Endometrial microvascular endothelial cells (primary cell): ENCODE measurements at regions not wholly inside any gene's neighbourhood (a gene's known extent, or its start where the extent isn't known, plus 50 kb on each side); places are given as distances from the start of the nearest gene placed in this dataset.
"Not testable (repeated sequence)": the region's sequence is repeated elsewhere in the genome, so short reads cannot be mapped to it uniquely, and the experiment has no call there.

ENCODE experiments used
- in situ Hi-C: cut with HindIII; loops from 2 replicates; pipeline ENCODE4 v1.10.0; 2017; ENCODE audit warnings: low sequenced_read_pairs, low pct_unique_long_range_greater_than_20kb; ENCODE audit errors: inconsistent ontology term

GRCh38 chr1:181226728-181227127 lies 138.2 kb downstream of the IER5 start:
- in situ Hi-C loops = not testable (repeated sequence)

- in situ Hi-C loops = no loop called here
These were observed 150.6 kb downstream of the IER5 start for GRCh38 chr1:181239086-181239485.

GRCh38 chr1:181246320-181246719 lies 157.8 kb downstream of the IER5 start:
- in situ Hi-C loops = not testable (repeated sequence)

GRCh38 chr1:181248361-181248760 lies 159.9 kb downstream of the IER5 start:
- in situ Hi-C loops = not testable (repeated sequence)

GRCh38 chr1:181249186-181249585 lies 160.7 kb downstream of the IER5 start:
- in situ Hi-C loops = no loop called here

GRCh38 chr1:181250038-181250437 lies 161.5 kb downstream of the IER5 start:
- in situ Hi-C loops = no loop called here

GRCh38 chr1:181251001-181251712 lies 162.7 kb downstream of the IER5 start:
- in situ Hi-C loops = no loop called here

- in situ Hi-C loops = no loop called here
These were observed 163.2 kb downstream of the IER5 start for GRCh38 chr1:181251713-181252075.

- in situ Hi-C loops = not testable (repeated sequence)
These were observed 165.1 kb downstream of the IER5 start for GRCh38 chr1:181253601-181254000.

- in situ Hi-C loops = no loop called here
These were observed 166.9 kb downstream of the IER5 start for GRCh38 chr1:181255270-181255929.

GRCh38 chr1:181257117-181257516 lies 168.6 kb downstream of the IER5 start:
- in situ Hi-C loops = no loop called here

- in situ Hi-C loops = no loop called here
These were observed 170.7 kb downstream of the IER5 start for GRCh38 chr1:181259026-181259745.

- in situ Hi-C loops = no loop called here
These were observed 171.8 kb downstream of the IER5 start for GRCh38 chr1:181260271-181260670.

- in situ Hi-C loops = no loop called here
These were observed 172.5 kb downstream of the IER5 start for GRCh38 chr1:181260994-181261393.

GRCh38 chr1:181262069-181262468 lies 173.6 kb downstream of the IER5 start:
- in situ Hi-C loops = no loop called here

GRCh38 chr1:181263444-181263843 lies 174.9 kb downstream of the IER5 start:
- in situ Hi-C loops = no loop called here

GRCh38 chr1:181264821-181265220 lies 176.3 kb downstream of the IER5 start:
- in situ Hi-C loops = no loop called here

- in situ Hi-C loops = no loop called here
These were observed 196.5 kb downstream of the IER5 start for GRCh38 chr1:181284978-181285377.

GRCh38 chr1:181295217-181295616 lies 188.1 kb upstream of the CACNA1E start:
- in situ Hi-C loops = no loop called here

- in situ Hi-C loops = no loop called here
These were observed 187.1 kb upstream of the CACNA1E start for GRCh38 chr1:181296180-181296579.
